GM10266 (cell line): ENCODE measurements at regions not wholly inside any gene's neighbourhood (a gene's known extent, or its start where the extent isn't known, plus 50 kb on each side); places are given as distances from the start of the nearest gene placed in this dataset.

Experiments
- DNase-seq: peaks from one replicate; pipeline ENCODE4 v3.0.0; 2012; ENCODE audit errors: extremely low spot score
- TF ChIP-seq, protein P1 (sequence below): IDR thresholded peaks from 2 replicates; pipeline ENCODE4 v1.5.1; 2012; ENCODE audit warnings: mild to moderate bottlenecking, low read depth; ENCODE audit not compliant: control insufficient read depth, insufficient read depth; ENCODE audit errors: missing control alignments

DNA sequence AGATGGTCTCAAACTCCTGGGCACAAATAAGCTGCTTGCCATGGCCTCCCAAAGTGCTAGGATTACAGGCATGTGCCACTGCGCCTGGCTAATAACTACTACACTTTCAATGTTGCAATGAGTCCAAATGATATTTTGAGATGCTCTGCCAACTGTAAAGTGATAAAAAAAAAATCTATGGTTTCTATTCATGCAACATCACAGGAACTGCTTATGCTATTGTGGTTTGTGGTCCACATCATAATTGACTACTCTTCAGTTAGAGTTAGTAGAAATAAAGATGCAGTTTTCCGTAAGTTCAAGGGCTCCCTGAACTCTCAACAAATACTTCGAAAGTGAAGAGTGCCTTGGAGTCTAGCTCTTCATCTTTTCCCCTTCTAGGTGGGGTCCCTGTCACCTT lies 239.4 kb downstream of the C12orf75 start:
- TF ChIP-seq, protein P1, sequence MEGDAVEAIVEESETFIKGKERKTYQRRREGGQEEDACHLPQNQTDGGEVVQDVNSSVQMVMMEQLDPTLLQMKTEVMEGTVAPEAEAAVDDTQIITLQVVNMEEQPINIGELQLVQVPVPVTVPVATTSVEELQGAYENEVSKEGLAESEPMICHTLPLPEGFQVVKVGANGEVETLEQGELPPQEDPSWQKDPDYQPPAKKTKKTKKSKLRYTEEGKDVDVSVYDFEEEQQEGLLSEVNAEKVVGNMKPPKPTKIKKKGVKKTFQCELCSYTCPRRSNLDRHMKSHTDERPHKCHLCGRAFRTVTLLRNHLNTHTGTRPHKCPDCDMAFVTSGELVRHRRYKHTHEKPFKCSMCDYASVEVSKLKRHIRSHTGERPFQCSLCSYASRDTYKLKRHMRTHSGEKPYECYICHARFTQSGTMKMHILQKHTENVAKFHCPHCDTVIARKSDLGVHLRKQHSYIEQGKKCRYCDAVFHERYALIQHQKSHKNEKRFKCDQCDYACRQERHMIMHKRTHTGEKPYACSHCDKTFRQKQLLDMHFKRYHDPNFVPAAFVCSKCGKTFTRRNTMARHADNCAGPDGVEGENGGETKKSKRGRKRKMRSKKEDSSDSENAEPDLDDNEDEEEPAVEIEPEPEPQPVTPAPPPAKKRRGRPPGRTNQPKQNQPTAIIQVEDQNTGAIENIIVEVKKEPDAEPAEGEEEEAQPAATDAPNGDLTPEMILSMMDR: no peak
- DNase-seq: no peak

DNA sequence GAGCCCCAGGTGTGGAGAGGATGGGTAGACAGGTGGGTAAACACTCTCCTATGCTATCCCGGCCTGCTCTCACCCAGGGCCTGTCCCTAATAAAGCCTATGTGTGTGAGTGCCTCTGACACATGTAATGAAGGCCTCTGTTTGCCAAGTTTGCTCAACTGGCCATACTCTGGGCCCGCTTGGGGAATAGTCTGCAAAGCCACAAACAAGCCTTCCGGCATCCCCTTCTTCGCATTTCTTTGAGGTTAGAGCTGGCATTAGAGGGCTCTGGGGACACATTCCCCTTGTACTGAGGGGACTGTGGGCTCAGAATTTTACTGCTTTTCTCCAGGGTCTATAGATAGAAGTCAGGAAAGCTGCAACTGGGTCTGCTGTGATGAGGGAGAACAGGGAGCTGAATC lies 240.5 kb downstream of the C12orf75 start:
- TF ChIP-seq, protein P1: no peak
- DNase-seq: no peak

DNA sequence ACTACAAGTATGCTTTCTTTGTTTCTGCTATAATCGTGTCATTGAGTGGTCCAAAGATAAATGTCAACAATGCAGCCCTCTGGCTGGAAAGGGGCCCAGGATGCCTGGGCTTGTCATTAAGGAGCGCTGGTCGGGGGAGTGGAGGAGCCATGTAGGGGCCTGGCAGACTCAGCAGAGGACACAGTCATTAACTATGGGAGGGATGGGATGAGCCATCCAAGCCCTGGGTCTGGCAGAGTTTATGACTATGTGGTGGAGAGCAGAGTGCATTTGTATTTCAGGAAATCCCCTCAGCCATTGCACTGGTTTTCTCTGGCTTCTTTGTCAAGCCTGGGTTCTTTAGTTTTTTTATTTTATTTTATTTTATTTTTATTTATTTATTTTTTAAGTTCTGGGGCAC lies 243.1 kb downstream of the C12orf75 start:
- DNase-seq: no peak
- TF ChIP-seq, protein P1: no peak

- no peak for DNase-seq
- TF ChIP-seq, protein P1: no peak
Measured at GRCh38 chr12:105574056-105574715, 243.7 kb downstream of the C12orf75 start.

- TF ChIP-seq, protein P1: no peak
- DNase-seq: no peak
Measured at GRCh38 chr12:105575235-105575634, 244.7 kb downstream of the C12orf75 start.

GRCh38 chr12:105576261-105576660 lies 245.8 kb downstream of the C12orf75 start:
- TF ChIP-seq, protein P1: no peak
- DNase-seq: no peak

DNA sequence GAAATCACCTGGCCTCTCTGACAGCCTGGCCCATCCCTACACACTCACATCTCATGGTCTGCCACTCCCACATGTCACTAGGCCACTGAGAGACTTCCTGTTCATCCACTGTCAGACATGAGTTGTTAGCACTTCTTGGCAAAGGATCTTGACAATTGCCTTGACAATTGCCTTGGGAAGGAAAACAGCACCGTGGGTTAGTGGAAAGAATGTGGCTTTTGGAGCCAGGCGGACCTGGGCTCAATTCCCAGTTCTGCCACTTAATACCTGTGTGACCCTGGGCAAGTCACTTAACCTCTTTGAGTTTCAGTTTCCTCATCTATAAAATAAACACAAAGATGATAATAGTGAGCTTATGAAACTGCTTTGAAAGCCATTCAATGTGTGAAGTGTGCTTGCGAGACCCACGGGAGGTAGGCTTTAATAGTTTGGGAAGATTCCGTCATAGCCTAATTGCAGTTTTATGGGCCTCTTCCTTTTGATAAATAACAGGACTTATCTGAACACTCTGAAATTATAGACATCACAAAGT lies 250.4 kb downstream of the C12orf75 start:
- TF ChIP-seq, protein P1: no peak
- no peak for DNase-seq
